ENCODE measurements at regions not wholly inside any gene's neighbourhood (a gene's known extent, or its start where the extent isn't known, plus 50 kb on each side); places are given as distances from the start of the nearest gene placed in this dataset.

DNA sequence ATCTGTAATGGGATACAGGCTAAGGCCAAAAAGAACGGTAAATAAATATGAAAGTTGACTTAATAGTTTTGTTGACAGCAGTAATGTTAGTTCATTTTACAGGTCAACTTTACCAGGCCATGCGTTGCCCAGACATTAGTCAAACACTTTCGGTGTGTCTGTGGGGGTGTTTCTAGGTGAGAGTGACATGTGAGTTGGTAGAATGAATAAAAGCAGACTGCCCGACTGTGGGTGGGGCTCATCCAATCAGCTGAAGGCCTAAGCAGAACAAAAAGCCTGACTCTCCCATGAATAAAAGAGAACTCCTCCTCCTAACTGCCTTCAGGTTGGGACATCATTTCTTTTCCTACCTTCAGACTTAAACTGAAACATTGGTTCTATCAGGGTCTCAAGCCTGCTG is 132.3 kb downstream of the MTPAP start:
- TF ChIP-seq, protein P1, sequence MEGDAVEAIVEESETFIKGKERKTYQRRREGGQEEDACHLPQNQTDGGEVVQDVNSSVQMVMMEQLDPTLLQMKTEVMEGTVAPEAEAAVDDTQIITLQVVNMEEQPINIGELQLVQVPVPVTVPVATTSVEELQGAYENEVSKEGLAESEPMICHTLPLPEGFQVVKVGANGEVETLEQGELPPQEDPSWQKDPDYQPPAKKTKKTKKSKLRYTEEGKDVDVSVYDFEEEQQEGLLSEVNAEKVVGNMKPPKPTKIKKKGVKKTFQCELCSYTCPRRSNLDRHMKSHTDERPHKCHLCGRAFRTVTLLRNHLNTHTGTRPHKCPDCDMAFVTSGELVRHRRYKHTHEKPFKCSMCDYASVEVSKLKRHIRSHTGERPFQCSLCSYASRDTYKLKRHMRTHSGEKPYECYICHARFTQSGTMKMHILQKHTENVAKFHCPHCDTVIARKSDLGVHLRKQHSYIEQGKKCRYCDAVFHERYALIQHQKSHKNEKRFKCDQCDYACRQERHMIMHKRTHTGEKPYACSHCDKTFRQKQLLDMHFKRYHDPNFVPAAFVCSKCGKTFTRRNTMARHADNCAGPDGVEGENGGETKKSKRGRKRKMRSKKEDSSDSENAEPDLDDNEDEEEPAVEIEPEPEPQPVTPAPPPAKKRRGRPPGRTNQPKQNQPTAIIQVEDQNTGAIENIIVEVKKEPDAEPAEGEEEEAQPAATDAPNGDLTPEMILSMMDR (IDR thresholded peaks at IDR 0.05): no peak
- no peak for TF ChIP-seq EZH2 (IDR thresholded peaks at IDR 0.05)
